ENCODE measurements at regions not wholly inside any gene's neighbourhood (a gene's known extent, or its start where the extent isn't known, plus 50 kb on each side); places are given as distances from the start of the nearest gene placed in this dataset.
"Not testable (repeated sequence)": the region's sequence is repeated elsewhere in the genome, so short reads cannot be mapped to it uniquely, and the experiment has no call there.

- DNase-seq = no peak
Observed at GRCh38 chr18:61676773-61677434, 215.9 kb downstream of the RNF152 start.

GRCh38 chr18:61669320-61669719 is 223.5 kb downstream of the RNF152 start:
- DNase-seq = no peak

GRCh38 chr18:61666876-61667590 is 225.8 kb downstream of the RNF152 start:
- no peak for DNase-seq

- DNase-seq = no peak
Observed at GRCh38 chr18:61664419-61665084, 228.3 kb downstream of the RNF152 start.

- no peak for DNase-seq
Observed at GRCh38 chr18:61662726-61663125, 230.1 kb downstream of the RNF152 start.

GRCh38 chr18:61658431-61658830 is 234.4 kb downstream of the RNF152 start:
- DNase-seq = no peak

GRCh38 chr18:61657066-61657732 is 235.6 kb downstream of the RNF152 start:
- no peak for DNase-seq

- DNase-seq = no peak
Observed at GRCh38 chr18:61655630-61656029, 237.2 kb downstream of the RNF152 start.

GRCh38 chr18:61653823-61654551 is 238.8 kb downstream of the RNF152 start:
- DNase-seq = no peak

GRCh38 chr18:61651880-61652268 is 240.9 kb downstream of the RNF152 start:
- DNase-seq = no peak

- DNase-seq = no peak
Observed at GRCh38 chr18:61651145-61651879, 241.5 kb downstream of the RNF152 start.

- no peak for DNase-seq
Observed at GRCh38 chr18:61643884-61644647, 248.7 kb downstream of the RNF152 start.

GRCh38 chr18:61639886-61640285 is 252.9 kb downstream of the RNF152 start:
- DNase-seq = no peak

GRCh38 chr18:61637905-61638595 is 254.8 kb downstream of the RNF152 start:
- no peak for DNase-seq

- DNase-seq = no peak
Observed at GRCh38 chr18:61637319-61637718, 255.5 kb downstream of the RNF152 start.

GRCh38 chr18:61635901-61636528 is 256.8 kb downstream of the RNF152 start:
- peak; percentile 15 to 38 for DNase-seq

- DNase-seq = no peak
Observed at GRCh38 chr18:61628085-61628484, 264.7 kb downstream of the RNF152 start.

GRCh38 chr18:61624631-61625030 is 268.2 kb downstream of the RNF152 start:
- not testable (repeated sequence) for DNase-seq

- no peak for DNase-seq
Observed at GRCh38 chr18:61619783-61620182, 273.0 kb downstream of the RNF152 start.

All from right lung (tissue), 2 donors.